HEK293 (cell line): ENCODE measurements at regions not wholly inside any gene's neighbourhood (a gene's known extent, or its start where the extent isn't known, plus 50 kb on each side); places are given as distances from the start of the nearest gene placed in this dataset.
"Not testable (repeated sequence)": the region's sequence is repeated elsewhere in the genome, so short reads cannot be mapped to it uniquely, and the experiment has no call there.

Experiments
- CTCF ChIA-PET: fragments of 350-600 bp; formaldehyde crosslinking; extraction: SDS; loops from one replicate; lab custom pipeline; 2021; ENCODE audit warnings: antibody characterized with exemption; lab: Yijun Ruan, JAX
- POLR2A ChIA-PET: fragments of 300-600 bp; formaldehyde crosslinking; extraction: SDS; loops from one replicate; lab custom pipeline; 2020; ENCODE audit warnings: antibody characterized with exemption, inconsistent platforms; lab: Yijun Ruan, JAX
- H3K27ac ChIP-seq: fragments of 200-500 bp; sonication (Bioruptor generic); 2 replicates; pipeline ENCODE4 v1.5.1; 2014; ENCODE audit warnings: low read depth, low read length, control low read depth, inconsistent platforms; ENCODE audit errors: extremely low read depth
- H3K36me3 ChIP-seq, 2 experiments: fragments of 200-500 bp in 1 of 2; sonication (Bioruptor generic) in 1 of 2; 1 replicate in 1 of 2; 2 replicates in 1 of 2; pipeline ENCODE4 v1.5.1; 2014 to 2017; ENCODE audit warnings: inconsistent platforms in 2 of 2, low read length in 2 of 2; ENCODE audit not compliant: control insufficient read depth in 2 of 2, insufficient read depth in 1 of 2
- H3K4me1 ChIP-seq: fragments of 200-500 bp; sonication (Bioruptor generic); 2 replicates; pipeline ENCODE4 v1.5.1; 2014; ENCODE audit warnings: mild to moderate bottlenecking, low read length, inconsistent platforms; ENCODE audit not compliant: control insufficient read depth, insufficient read depth
- H3K4me3 ChIP-seq: 2 replicates; pipeline ENCODE4 v1.5.1; 2011; ENCODE audit warnings: low read depth, mild to moderate bottlenecking, control low read depth, low read length, moderate library complexity
- H3K9me3 ChIP-seq: fragments of 200-500 bp; sonication (Bioruptor generic); 2 replicates; pipeline ENCODE4 v1.5.1; 2014; ENCODE audit warnings: low read depth, low read length, inconsistent platforms; ENCODE audit not compliant: control insufficient read depth, insufficient read depth
- HOXD13 ChIP-seq: sonication (generic); formaldehyde crosslinking; IDR thresholded peaks from 2 replicates; pipeline ENCODE4 v1.8.0; 2022; ENCODE audit warnings: missing genetic modification reagents, borderline replicate concordance
- KLF1 ChIP-seq: fragments of 450-650 bp; formaldehyde crosslinking; IDR thresholded peaks from 2 replicates; pipeline ENCODE4 v1.5.1; 2016; ENCODE audit warnings: missing biosample characterization, missing genetic modification characterization
- SCRT1 ChIP-seq: fragments of 450-650 bp; formaldehyde crosslinking; IDR thresholded peaks from 2 replicates; pipeline ENCODE4 v1.5.1; 2016; ENCODE audit warnings: missing biosample characterization, missing genetic modification characterization, borderline replicate concordance
- SCRT2 ChIP-seq: fragments of 450-650 bp; formaldehyde crosslinking; IDR thresholded peaks from 2 replicates; pipeline ENCODE4 v1.5.1; 2016; ENCODE audit warnings: missing biosample characterization, missing genetic modification characterization
- ZNF146 ChIP-seq: fragments of 450-650 bp; formaldehyde crosslinking; IDR thresholded peaks from 2 replicates; pipeline ENCODE4 v1.5.1; 2016; ENCODE audit warnings: missing biosample characterization, missing genetic modification characterization
- ZNF157 ChIP-seq: fragments of 450-650 bp; formaldehyde crosslinking; IDR thresholded peaks from 2 replicates; pipeline ENCODE4 v1.5.1; 2016; ENCODE audit warnings: missing biosample characterization, missing genetic modification characterization
- ZNF302 ChIP-seq: fragments of 450-650 bp; formaldehyde crosslinking; IDR thresholded peaks from 2 replicates; pipeline ENCODE4 v1.5.1; 2016; ENCODE audit warnings: missing biosample characterization, missing genetic modification characterization, low read depth
- ZNF311 ChIP-seq: fragments of 450-650 bp; formaldehyde crosslinking; IDR thresholded peaks from 2 replicates; pipeline ENCODE4 v1.5.1; 2017; ENCODE audit warnings: missing biosample characterization, missing genetic modification characterization, borderline replicate concordance
- ZNF654 ChIP-seq: fragments of 450-650 bp; formaldehyde crosslinking; IDR thresholded peaks from 2 replicates; pipeline ENCODE4 v1.5.1; 2016; ENCODE audit warnings: low read depth, missing biosample characterization, missing genetic modification characterization
- ZNF670 ChIP-seq: fragments of 450-650 bp; formaldehyde crosslinking; IDR thresholded peaks from 2 replicates; pipeline ENCODE4 v1.5.1; 2016; ENCODE audit warnings: missing biosample characterization, missing genetic modification characterization, low read depth
- TF ChIP-seq, protein P1 (sequence below): fragments of 450-650 bp; formaldehyde crosslinking; IDR thresholded peaks from 2 replicates; pipeline ENCODE4 v1.5.1; 2016; ENCODE audit warnings: missing biosample characterization, missing genetic modification characterization
- TF ChIP-seq, protein P2 (sequence below): fragments of 450-650 bp; formaldehyde crosslinking; IDR thresholded peaks from 2 replicates; pipeline ENCODE4 v1.5.1; 2016; ENCODE audit warnings: missing biosample characterization, missing genetic modification characterization

DNA sequence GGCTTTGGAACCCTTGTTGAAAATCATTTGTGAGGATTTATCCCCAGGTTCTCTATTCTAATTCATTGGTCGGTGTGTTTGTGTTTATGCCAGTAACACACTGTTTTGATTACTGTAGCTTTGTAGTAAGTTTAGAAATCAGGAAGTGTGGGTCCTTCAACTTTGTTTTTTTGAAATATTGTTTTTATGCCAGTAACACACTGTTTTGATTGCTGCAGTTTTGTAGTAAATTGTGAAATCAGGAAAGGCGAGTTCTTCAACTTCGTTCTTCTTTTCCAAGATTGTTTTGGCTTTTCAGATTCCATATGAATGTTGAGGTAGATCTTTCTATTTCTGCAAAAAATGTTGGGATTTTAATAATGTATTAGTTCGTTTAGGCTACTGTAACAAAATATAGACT, 314.6 kb downstream of the RPLP1 start:
- POLR2A ChIA-PET = no interaction called here
- no peak overlapping the region for H3K27ac ChIP-seq
- H3K9me3 ChIP-seq = no peaks in the 10 kb centered on the region
- TF ChIP-seq ZNF654 (tag by site-specific recombination) = no peak
- no peak for TF ChIP-seq ZNF157
- TF ChIP-seq ZNF311 (tag by site-specific recombination) = no peak
- TF ChIP-seq ZNF670 (tag by site-specific recombination) = no peak
- TF ChIP-seq, protein P1, sequence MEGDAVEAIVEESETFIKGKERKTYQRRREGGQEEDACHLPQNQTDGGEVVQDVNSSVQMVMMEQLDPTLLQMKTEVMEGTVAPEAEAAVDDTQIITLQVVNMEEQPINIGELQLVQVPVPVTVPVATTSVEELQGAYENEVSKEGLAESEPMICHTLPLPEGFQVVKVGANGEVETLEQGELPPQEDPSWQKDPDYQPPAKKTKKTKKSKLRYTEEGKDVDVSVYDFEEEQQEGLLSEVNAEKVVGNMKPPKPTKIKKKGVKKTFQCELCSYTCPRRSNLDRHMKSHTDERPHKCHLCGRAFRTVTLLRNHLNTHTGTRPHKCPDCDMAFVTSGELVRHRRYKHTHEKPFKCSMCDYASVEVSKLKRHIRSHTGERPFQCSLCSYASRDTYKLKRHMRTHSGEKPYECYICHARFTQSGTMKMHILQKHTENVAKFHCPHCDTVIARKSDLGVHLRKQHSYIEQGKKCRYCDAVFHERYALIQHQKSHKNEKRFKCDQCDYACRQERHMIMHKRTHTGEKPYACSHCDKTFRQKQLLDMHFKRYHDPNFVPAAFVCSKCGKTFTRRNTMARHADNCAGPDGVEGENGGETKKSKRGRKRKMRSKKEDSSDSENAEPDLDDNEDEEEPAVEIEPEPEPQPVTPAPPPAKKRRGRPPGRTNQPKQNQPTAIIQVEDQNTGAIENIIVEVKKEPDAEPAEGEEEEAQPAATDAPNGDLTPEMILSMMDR (tag by site-specific recombination) = no peak
- TF ChIP-seq HOXD13 (CRISPR knock-in tag) = no peak
- no peak for TF ChIP-seq ZNF302 (tag by site-specific recombination)
- TF ChIP-seq, all 188 proteins: peak for 0
- CTCF ChIA-PET = interaction anchor here (0.7 kb wide), 1 partner anchor 68 kb away, joined by 3 read pairs; no protein-coding TSS in a partner anchor
- Histone ChIP-seq H3K4me3 (no peak overlapping the region), H3K4me1 (no peaks in the 10 kb centered on the region; the same call in 1 of the 2 replicates), H3K36me3 (no peaks in the 10 kb centered on the region)

DNA sequence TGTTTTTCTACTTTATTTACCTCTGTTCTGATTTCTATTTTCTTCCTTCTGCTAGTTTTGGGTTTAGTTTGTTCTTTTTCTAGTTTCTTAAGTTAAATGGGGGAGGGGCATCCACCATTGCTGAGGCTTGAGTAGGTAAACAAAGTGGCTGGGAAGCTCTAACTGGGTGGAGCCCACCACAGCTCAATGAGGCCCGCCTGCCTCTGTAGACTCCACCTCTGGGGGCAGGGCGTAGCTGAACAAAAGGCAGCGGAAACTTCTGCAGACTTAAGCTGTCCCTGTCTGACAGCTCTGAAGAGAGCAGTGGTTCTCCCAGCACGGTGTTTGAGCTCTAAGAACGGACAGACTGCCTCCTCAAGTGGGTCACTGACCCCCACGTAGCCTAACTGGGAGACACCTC, 316.7 kb downstream of the RPLP1 start:
- H3K4me1 ChIP-seq, POLR2A ChIA-PET, H3K9me3 ChIP-seq, CTCF ChIA-PET, H3K36me3 ChIP-seq, H3K4me3 ChIP-seq, H3K27ac ChIP-seq: not testable (repeated sequence)
- peak; percentile 63 for TF ChIP-seq KLF1 (tag by site-specific recombination)

DNA sequence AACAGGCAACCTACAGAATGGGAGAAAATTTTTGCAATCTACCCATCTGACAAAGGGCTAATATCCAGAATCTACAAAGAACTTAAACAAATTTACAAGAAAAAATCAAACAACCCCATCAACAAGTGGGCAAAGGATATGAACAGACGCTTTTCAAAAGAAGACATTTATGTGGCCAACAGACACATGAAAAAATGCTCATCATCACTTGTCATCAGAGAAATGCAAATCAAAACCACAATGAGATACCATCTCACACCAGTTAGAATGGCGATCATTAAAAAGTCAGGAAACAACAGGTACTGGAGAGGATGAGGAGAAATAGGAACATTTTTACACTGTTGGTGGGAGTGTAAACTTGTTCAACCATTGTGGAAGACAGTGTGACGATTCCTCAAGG, 321.6 kb downstream of the RPLP1 start:
- H3K27ac ChIP-seq, CTCF ChIA-PET, POLR2A ChIA-PET, H3K4me3 ChIP-seq, H3K4me1 ChIP-seq, H3K9me3 ChIP-seq, H3K36me3 ChIP-seq: not testable (repeated sequence)
- peak; percentile 61 for TF ChIP-seq SCRT1 (tag by site-specific recombination)
- peak; percentile 68 for TF ChIP-seq SCRT2 (tag by site-specific recombination)

DNA sequence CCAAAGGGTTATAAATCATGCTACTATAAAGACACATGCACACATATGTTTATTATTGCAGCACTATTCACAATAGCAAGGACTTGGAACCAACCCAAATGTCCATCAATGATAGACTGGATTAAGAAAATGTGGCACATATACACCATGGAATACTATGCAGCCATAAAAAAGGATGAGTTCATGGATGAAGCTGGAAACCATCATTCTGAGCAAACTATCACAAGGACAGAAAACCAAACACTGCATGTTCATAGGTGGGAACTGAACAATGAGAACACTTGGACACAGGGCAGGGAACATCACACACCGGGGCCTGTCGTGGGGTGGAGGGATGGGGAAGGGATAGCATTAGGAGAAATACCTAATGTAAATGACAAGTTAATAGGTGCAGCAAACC, 322.1 kb downstream of the RPLP1 start:
- H3K36me3 ChIP-seq, H3K4me1 ChIP-seq, CTCF ChIA-PET, POLR2A ChIA-PET, H3K27ac ChIP-seq, H3K4me3 ChIP-seq, H3K9me3 ChIP-seq: not testable (repeated sequence)
- peak; percentile 97 for TF ChIP-seq ZNF146
- TF ChIP-seq, protein P2, sequence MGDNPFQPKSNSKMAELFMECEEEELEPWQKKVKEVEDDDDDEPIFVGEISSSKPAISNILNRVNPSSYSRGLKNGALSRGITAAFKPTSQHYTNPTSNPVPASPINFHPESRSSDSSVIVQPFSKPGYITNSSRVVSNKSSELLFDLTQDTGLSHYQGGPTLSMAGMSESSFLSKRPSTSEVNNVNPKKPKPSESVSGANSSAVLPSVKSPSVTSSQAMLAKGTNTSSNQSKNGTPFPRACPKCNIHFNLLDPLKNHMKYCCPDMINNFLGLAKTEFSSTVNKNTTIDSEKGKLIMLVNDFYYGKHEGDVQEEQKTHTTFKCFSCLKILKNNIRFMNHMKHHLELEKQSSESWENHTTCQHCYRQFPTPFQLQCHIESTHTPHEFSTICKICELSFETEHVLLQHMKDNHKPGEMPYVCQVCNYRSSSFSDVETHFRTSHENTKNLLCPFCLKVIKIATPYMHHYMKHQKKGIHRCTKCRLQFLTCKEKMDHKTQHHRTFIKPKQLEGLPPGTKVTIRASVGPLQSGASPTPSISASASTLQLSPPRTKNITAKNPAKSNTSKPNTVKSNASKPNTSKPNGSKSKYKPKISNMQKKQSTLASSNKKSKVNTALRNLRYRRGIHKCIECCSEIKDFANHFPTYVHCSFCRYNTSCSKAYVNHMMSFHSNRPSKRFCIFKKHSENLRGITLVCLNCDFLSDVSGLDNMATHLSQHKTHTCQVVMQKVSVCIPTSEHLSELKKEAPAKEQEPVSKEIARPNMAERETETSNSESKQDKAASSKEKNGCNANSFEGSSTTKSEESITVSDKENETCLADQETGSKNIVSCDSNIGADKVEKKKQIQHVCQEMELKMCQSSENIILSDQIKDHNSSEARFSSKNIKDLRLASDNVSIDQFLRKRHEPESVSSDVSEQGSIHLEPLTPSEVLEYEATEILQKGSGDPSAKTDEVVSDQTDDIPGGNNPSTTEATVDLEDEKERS (tag by site-specific recombination) = peak; percentile 89
